HG03175 (cell line): ENCODE measurements at regions not wholly inside any gene's neighbourhood (a gene's known extent, or its start where the extent isn't known, plus 50 kb on each side); places are given as distances from the start of the nearest gene placed in this dataset.

Experiments
- ATAC-seq: cut with Tn5 transposase; IDR thresholded peaks from one replicate; pipeline ENCODE4 v1.9.1; 2021; ENCODE audit warnings: mild to moderate bottlenecking, moderate library complexity; ENCODE audit not compliant: unreplicated experiment

GRCh38 chr3:166388321-166388720 is 551.1 kb upstream of the BCHE start:
- no peak for ATAC-seq

- no peak for ATAC-seq
These were observed 535.4 kb upstream of the BCHE start for GRCh38 chr3:166372571-166373106.

GRCh38 chr3:166367947-166368533 is 530.8 kb upstream of the BCHE start:
- ATAC-seq = no peak

GRCh38 chr3:166362698-166363097 is 525.5 kb upstream of the BCHE start:
- ATAC-seq = no peak

GRCh38 chr3:166360720-166361119 is 523.5 kb upstream of the BCHE start:
- ATAC-seq = no peak

- no peak for ATAC-seq
These were observed 514.2 kb upstream of the BCHE start for GRCh38 chr3:166351461-166351860.

- ATAC-seq = no peak
These were observed 503.5 kb upstream of the BCHE start for GRCh38 chr3:166340604-166341266.

- ATAC-seq = no peak
These were observed 487.2 kb upstream of the BCHE start for GRCh38 chr3:166324401-166324800.

GRCh38 chr3:166322391-166322790 is 485.2 kb upstream of the BCHE start:
- no peak for ATAC-seq

- no peak for ATAC-seq
These were observed 470.6 kb upstream of the BCHE start for GRCh38 chr3:166307756-166308350.

- ATAC-seq = no peak
These were observed 467.4 kb upstream of the BCHE start for GRCh38 chr3:166304584-166304983.

- no peak for ATAC-seq
These were observed 466.5 kb upstream of the BCHE start for GRCh38 chr3:166303681-166304080.

GRCh38 chr3:166302331-166302730 is 465.1 kb upstream of the BCHE start:
- no peak for ATAC-seq

GRCh38 chr3:166296179-166296783 is 459.1 kb upstream of the BCHE start:
- ATAC-seq = no peak

- no peak for ATAC-seq
These were observed 454.1 kb upstream of the BCHE start for GRCh38 chr3:166291186-166291955.

- ATAC-seq = no peak
These were observed 447.8 kb upstream of the BCHE start for GRCh38 chr3:166285001-166285400.

- ATAC-seq = no peak
These were observed 446.6 kb upstream of the BCHE start for GRCh38 chr3:166283840-166284239.

GRCh38 chr3:166282931-166283330 is 445.7 kb upstream of the BCHE start:
- ATAC-seq = no peak

- ATAC-seq = no peak
These were observed 442.4 kb upstream of the BCHE start for GRCh38 chr3:166279636-166280035.

GRCh38 chr3:166275024-166275390 is 437.8 kb upstream of the BCHE start:
- ATAC-seq = no peak

- no peak for ATAC-seq
These were observed 437.3 kb upstream of the BCHE start for GRCh38 chr3:166274351-166275023.
